ENCODE measurements at regions not wholly inside any gene's neighbourhood (a gene's known extent, or its start where the extent isn't known, plus 50 kb on each side); places are given as distances from the start of the nearest gene placed in this dataset.
A peak's percentile ranks its signal among the peaks of the same experiment; 100 is the strongest.
"Not testable (repeated sequence)": the region's sequence is repeated elsewhere in the genome, so short reads cannot be mapped to it uniquely, and the experiment has no call there.

GRCh38 chr14:22112004-22112403, 438.4 kb upstream of the OR4E1 start:
- WGBS, 2 donors = 68 to 72% methylated on average over 3 of the region's 3 CpGs
- no peak overlapping the region for H3K27ac ChIP-seq
- H3K27me3 ChIP-seq = no peaks in the 10 kb centered on the region
- no peaks in the 10 kb centered on the region for H3K36me3 ChIP-seq
- H3K9me3 ChIP-seq = no peaks in the 10 kb centered on the region
- DNase-seq = no peak
- peak in 2 of 6 experiments; percentile 17 to 28 for TF ChIP-seq CTCF (IDR thresholded peaks at IDR 0.05)
- TF ChIP-seq POLR2A (IDR thresholded peaks at IDR 0.05) = no peak
- no peak overlapping the region for H3K4me3 ChIP-seq (replicated peaks in 1 of 3)
- intact Hi-C loops (cut with DNase I) = no loop called here
- no peaks in the 10 kb centered on the region for H3K4me1 ChIP-seq

- no peaks in the 10 kb centered on the region for H3K9me3 ChIP-seq
- intact Hi-C loops (cut with DNase I) = no loop called here
- TF ChIP-seq POLR2A (IDR thresholded peaks at IDR 0.05) (no peak), CTCF (IDR thresholded peaks at IDR 0.05) (no peak)
- no peaks in the 10 kb centered on the region for H3K4me1 ChIP-seq
- no peak overlapping the region for H3K27ac ChIP-seq
- DNase-seq = no peak
- no peaks in the 10 kb centered on the region for H3K27me3 ChIP-seq
- no peaks in the 10 kb centered on the region for H3K36me3 ChIP-seq
- no peak overlapping the region for H3K4me3 ChIP-seq (replicated peaks in 1 of 3)
These were observed 434.1 kb upstream of the OR4E1 start for GRCh38 chr14:22107753-22108152.

GRCh38 chr14:22106700-22107697, 433.4 kb upstream of the OR4E1 start:
- Histone ChIP-seq H3K4me3 (replicated peaks in 1 of 3) (no peak overlapping the region), H3K27ac (no peak overlapping the region), H3K36me3 (no peaks in the 10 kb centered on the region), H3K9me3 (no peaks in the 10 kb centered on the region), H3K4me1 (no peaks in the 10 kb centered on the region), H3K27me3 (no peaks in the 10 kb centered on the region)
- intact Hi-C loops (cut with DNase I) = no loop called here
- TF ChIP-seq CTCF (IDR thresholded peaks at IDR 0.05) = no peak
- no peak for TF ChIP-seq POLR2A (IDR thresholded peaks at IDR 0.05)
- WGBS, 2 donors = 84 to 85% methylated on average over 8 of the region's 8 CpGs
- no peak for DNase-seq

- no peak for TF ChIP-seq CTCF (IDR thresholded peaks at IDR 0.05)
- TF ChIP-seq POLR2A (IDR thresholded peaks at IDR 0.05) = no peak
- no peak overlapping the region for H3K27ac ChIP-seq
- DNase-seq = no peak
- H3K27me3 ChIP-seq = no peaks in the 10 kb centered on the region
- 69 to 71% methylated on average over 4 of the region's 4 CpGs for WGBS, 2 donors
- H3K36me3 ChIP-seq = no peaks in the 10 kb centered on the region
- no peaks in the 10 kb centered on the region for H3K4me1 ChIP-seq
- intact Hi-C loops (cut with DNase I) = no loop called here
- H3K4me3 ChIP-seq (replicated peaks in 1 of 3) = no peak overlapping the region
- H3K9me3 ChIP-seq = no peaks in the 10 kb centered on the region
These were observed 432.0 kb upstream of the OR4E1 start for GRCh38 chr14:22105624-22106006.

GRCh38 chr14:22105006-22105623, 431.5 kb upstream of the OR4E1 start:
- intact Hi-C loops (cut with DNase I) = no loop called here
- 62 to 71% methylated on average over 8 of the region's 8 CpGs for WGBS, 2 donors
- no peaks in the 10 kb centered on the region for H3K36me3 ChIP-seq

GRCh38 chr14:22100764-22101120, 427.1 kb upstream of the OR4E1 start:
- not testable (repeated sequence) for H3K27ac ChIP-seq; H3K36me3 ChIP-seq; H3K9me3 ChIP-seq; H3K4me3 ChIP-seq (replicated peaks in 1 of 3); H3K4me1 ChIP-seq; H3K27me3 ChIP-seq; DNase-seq
- intact Hi-C loops (cut with DNase I) = loop anchor here (5.0 kb wide), 1 partner anchor 58 kb away; no protein-coding TSS in a partner anchor
- 95 to 96% methylated on average over 13 of the region's 13 CpGs for WGBS, 2 donors

More at GRCh38 chr14:22105006-22105623, 431.5 kb upstream of the OR4E1 start:
- no peak overlapping the region for H3K4me3 ChIP-seq (replicated peaks in 1 of 3)
- no peaks in the 10 kb centered on the region for H3K27me3 ChIP-seq
- no peak for DNase-seq
- H3K27ac ChIP-seq = no peak overlapping the region
- H3K9me3 ChIP-seq = no peaks in the 10 kb centered on the region
- TF ChIP-seq POLR2A (IDR thresholded peaks at IDR 0.05) (no peak), CTCF (IDR thresholded peaks at IDR 0.05) (no peak)
- no peaks in the 10 kb centered on the region for H3K4me1 ChIP-seq
